ENCODE measurements at regions not wholly inside any gene's neighbourhood (a gene's known extent, or its start where the extent isn't known, plus 50 kb on each side); places are given as distances from the start of the nearest gene placed in this dataset.

GRCh38 chr2:52919673-52920072, 847.9 kb upstream of the CHAC2 start:
- DNase-seq: no peak

DNA sequence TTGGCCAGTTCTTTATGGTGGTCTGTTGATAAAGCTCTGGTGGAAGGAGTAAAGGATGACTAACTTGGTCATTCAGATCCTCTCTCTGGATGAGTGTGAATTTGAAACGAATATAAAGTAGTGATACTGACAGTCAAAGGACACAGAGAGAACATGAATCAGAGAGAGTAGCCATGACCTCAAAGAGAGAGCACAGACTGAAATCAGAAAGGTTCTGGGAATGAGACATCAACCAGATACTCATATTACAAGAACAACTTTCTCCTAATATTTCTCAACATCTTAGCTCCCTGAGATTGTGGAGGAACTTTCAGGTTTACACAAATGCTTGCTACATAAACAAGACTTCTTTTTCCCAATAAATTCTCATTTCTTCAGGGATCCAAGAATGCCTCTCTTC, 849.1 kb upstream of the CHAC2 start:
- no peak for DNase-seq

DNA sequence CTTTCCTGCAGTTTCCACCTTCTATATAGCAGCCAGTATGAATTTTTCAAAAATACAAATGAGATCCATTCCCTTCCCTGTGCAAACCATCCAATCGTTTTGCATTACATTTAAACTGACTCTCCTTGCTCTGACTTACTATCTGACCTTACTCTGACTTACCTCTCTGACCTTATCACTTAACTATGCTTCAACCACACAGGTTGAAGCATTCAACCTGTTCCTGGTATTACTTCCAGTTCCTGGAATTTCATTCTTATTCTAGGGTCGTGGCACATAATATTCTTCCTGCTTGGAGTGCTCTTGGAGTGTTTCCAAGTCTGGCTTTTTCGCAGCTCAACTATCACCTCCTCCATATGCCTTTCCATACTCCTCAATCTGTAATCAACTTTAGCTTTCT, 850.6 kb upstream of the CHAC2 start:
- no peak for DNase-seq

- DNase-seq: no peak
Measured at GRCh38 chr2:52904355-52904891, 863.2 kb upstream of the CHAC2 start.

- no peak for DNase-seq
Measured at GRCh38 chr2:52897511-52898044, 870.0 kb upstream of the CHAC2 start.

GRCh38 chr2:52895726-52896340, 871.8 kb upstream of the CHAC2 start:
- no peak for DNase-seq

GRCh38 chr2:52886556-52886955, 881.0 kb upstream of the CHAC2 start:
- no peak for DNase-seq

DNA sequence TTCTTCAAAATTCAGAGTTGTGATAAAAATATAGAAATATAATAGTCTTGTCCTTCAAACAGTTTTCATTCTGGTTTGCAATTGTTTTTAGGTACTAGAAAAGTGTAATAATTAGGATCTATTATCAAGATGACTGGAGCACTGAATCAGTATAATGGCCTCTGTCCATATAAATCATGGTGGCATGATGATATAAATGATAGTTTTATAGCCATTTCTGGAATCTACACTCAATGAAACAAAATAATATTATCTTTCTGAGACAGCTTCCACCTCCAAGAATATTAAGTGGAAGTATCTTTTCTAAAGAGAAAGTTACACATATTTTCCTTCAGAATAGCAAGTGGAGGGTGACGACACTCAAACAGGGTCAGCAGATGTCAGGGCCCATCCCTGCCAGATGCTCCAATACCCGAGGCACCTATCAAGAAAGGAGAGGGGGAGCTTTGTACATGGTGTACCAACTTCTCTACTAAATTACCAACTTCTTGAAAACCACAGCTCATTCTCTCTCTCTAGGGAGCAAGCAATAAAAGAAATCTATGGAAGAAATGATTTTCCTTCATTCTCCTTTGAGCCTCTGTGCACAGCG, 882.7 kb upstream of the CHAC2 start:
- no peak for DNase-seq

- no peak for DNase-seq
Measured at GRCh38 chr2:52882974-52883373, 884.6 kb upstream of the CHAC2 start.

DNA sequence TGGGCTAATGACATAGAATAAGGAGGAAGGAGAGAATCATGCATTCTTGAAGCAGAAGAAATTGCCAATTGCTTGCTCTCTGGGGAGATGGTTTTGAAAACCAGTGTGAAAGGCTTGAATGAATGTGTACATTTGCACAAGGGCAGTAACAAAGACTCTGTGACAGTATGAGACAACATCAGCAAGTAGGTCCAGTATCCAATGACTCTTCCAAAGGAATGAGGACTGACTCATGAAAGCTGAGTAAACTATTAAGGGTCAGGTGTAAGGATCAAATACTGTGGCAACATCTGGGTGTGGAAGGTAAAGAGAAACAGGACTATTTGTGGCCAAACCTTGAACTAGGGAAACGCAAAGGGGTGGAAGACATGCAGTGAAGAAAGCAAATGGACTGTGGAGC, 886.0 kb upstream of the CHAC2 start:
- no peak for DNase-seq

DNA sequence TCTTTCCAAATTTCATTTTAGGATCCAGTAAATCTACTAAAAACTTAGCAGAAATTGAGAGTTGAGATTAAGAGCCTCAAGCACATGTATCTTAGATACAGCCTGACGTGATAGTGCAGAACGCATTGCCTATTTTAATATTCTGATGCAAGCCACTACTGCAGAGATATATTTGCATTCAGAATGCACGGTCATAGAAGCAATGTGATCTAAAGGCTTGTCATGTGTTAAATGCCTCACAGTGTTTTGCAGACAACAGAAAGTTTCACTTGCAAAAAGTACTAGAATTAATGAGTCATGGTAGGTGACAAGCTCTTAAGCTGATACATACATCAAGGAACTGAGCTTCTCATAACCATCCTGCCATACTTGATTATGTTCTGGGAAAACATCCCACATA, 886.7 kb upstream of the CHAC2 start:
- DNase-seq: no peak

DNA sequence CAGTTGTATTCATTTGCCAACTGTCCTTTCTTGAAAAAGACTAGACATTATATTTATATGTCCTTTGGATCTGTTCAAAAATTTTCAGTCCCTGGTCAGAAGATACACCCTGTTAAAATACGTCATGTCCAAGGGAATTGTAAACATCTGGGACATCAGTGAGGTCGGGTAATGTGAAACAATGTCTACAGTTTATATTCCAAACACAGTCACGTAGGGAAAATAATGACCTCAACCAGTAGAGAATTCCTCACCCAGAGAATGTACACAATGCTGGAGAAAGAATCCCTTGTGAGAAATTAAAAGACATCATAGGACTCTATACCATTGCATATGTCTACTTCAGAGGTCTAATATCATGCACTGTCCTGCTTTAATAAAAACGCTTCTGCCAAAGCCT, 888.0 kb upstream of the CHAC2 start:
- no peak for DNase-seq

DNA sequence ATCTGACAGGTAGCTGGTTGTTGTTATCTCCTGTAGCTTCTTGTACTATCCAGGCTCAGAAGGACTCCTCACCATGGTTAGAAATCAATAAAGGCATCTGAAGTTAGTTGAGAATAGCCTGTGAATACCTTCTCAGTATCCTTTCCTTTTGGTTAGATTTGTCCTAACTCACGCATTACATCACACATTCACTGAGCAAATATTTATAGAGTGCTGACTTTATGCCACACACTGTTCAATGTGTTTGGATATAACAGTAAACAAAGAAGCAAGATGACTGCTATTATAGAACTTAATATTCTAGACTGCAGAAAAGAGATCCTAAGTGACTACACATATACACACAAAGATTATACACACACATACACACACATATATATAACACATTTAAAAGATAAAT, 889.9 kb upstream of the CHAC2 start:
- DNase-seq: no peak

DNA sequence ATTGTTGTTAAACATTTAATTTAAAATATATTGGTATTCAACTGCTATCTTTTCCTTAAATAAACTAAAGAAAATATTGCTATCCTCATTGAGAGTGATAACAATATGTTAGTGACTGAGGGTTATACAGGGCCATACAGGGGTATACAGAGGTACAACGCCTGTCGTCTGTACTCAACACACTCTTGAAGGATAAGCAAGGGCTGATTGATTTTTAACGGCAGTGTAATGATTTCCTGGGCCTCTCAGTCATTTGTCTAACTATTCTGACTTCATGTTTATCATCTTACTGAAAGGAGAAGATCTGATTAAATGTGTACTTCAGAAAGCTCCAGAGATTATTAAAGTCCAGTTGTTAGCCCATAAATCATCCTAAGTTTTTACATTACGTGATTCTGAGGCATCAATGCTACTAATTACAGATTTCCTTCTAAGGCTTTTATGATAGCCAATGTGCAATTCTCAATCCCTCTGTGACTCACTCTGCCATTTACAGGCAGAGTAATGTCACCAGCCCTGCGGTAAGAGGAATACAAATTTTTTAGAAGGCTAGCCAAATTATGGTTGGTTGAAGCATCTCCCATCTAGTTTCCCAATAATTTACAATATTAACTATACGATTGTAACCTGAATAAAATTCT, 893.0 kb upstream of the CHAC2 start:
- DNase-seq: no peak

DNA sequence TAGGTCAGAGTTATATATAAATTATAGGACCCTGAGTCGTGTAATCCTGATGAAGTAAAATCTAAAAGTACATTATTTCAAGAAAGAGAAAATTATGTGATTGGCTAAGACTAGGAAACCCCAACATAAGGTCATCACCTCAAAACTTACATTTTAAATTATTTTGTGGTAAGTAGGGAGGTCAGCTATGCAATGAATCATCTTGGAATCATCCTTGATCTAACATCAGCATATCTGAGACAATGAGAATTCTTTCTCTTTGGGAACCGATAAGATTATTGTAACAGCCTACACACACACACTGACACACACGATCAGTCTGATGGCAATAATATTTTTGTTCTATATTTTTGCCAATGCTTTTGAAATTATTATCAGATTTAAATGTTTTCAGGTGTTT, 904.8 kb upstream of the CHAC2 start:
- DNase-seq: no peak

DNA sequence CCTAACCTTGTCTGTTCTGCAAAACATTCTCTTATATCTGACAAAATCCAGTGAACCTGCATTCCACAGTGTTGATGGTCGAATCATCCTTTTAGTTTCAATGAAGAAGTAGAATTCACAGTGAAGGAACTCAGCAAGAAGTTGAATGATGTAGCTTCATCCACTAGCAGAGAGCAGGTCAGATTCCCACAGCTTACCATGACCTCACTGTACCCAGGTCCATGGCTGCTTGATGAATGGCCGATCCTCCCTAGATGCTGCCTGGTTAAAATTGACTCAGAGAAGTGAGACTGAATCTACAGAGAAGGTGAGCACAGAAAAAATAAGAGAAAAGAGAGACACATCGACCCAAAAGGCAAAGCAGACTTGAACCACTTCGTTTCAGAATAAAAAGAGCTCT, 906.0 kb upstream of the CHAC2 start:
- DNase-seq: no peak

DNA sequence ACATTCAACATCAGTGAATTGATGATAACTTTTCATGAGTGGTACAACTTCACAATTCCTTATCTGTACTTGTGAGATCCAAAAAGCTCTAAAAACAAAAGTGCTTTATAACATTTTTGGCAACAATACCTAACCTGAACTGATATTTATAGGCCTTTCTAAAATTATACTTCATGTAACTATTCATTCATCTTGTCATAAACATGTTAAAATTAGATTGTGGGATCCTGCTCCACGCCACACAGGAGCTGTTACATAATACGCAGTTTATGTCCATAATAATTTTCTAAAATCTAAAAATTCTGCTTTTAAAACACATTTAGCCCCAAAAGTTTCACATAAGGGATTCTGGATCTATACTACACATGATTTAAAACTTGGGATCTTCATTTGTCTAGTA, 908.5 kb upstream of the CHAC2 start:
- no peak for DNase-seq

DNA sequence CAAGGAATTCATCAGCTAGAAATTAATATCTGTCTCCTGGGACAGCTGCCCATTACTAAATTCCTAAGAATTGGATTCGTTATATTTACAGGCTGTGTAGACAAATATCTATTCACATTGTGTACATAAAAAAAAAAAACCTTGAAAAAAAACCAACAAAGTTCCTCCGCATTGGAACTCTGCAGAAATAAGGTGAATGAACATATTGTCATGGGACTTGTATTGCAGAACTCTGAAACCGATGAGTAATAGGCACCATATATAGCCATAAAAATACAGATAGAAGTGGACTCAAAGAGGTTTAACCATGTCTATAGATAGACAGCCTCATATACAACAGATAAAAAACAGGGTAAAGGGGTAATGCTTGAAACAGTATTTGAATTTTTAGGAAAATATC, 909.9 kb upstream of the CHAC2 start:
- no peak for DNase-seq

GRCh38 chr2:52852006-52852405, 915.6 kb upstream of the CHAC2 start:
- DNase-seq: no peak

DNA sequence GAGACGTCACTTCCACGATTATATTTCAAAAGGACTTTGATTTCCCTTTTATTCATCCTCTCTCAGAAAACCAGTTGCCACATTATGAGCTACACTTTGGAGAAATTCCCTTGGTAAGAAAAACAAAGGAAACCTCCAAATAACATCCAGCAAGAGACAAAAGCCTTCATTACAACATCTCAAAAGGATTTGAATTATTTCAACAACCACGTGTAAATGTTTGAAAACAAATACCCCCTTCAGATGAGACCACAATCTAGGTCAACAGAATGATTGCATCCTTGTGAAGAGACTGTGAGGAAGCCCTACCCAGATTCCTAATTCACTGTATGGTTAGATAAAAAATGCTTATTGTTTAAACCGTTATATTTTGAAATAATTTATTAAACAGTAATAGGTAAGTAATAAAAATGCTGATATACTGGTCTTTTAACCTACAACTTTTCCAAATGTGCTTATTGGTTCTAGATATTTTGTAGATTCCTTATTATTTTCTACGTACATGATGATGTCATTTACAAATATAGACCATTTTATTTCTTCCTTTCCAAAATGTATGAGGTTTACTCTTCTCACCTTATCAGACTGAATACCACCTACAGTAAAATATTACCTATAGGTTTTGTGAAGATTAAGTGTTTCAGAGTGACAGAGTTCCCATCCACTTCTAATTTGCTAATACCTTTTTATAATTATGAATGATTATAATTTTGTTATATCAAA, 922.7 kb upstream of the CHAC2 start:
- DNase-seq: no peak

DNA sequence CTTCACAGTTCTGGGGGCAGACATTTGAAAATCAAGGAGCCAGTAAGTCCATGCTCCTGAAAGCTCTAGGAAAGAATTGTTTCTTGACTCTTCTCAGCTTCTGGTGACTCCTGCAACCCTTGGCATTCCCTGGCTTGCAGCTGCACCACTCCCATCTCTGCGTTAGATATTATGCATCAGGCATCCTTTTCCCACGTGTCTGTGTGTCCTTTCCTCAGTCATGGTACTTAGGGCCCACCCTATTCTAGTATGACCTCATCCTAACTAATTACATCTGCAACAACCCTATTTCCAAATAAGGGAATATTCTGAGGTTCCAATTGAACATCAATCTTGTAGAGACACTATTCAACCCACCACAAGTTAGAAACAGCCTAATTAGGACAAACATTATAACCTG, 931.7 kb upstream of the CHAC2 start:
- no peak for DNase-seq

- no peak for DNase-seq
Measured at GRCh38 chr2:52831216-52831615, 936.4 kb upstream of the CHAC2 start.

DNA sequence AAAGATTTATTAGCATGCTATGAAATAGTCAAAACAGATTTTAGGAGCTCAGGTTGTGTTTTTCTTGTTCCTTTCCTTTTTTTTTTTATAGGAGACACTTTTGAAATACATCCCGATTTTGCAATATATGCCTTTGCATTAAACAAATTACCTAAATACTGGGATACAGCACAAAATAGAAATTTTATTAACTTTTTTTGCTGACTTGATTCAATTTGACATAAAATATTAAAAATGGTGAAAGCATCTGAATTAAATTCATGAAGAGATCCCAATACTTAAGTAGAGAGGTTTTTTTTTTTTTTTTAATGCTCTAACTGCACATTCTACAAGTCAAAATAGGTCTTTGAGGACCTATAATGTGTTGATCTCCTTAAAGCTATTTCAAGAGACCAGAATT, 939.5 kb upstream of the CHAC2 start:
- DNase-seq: no peak

- no peak for DNase-seq
Measured at GRCh38 chr2:52821631-52822030, 946.0 kb upstream of the CHAC2 start.

All from suppressor macrophage treated with lipopolysaccharide for 4 hours (primary cell).